22Rv1 (cell line): ENCODE measurements at regions not wholly inside any gene's neighbourhood (a gene's known extent, or its start where the extent isn't known, plus 50 kb on each side); places are given as distances from the start of the nearest gene placed in this dataset.

Experiments used
- ZFX ChIP-seq: fragments of 450-650 bp; IDR thresholded peaks from 2 replicates; pipeline ENCODE4 v1.6.1; 2017; ENCODE audit warnings: antibody characterized with exemption, borderline replicate concordance
- TF ChIP-seq, protein P1 (sequence below): fragments of 450-650 bp; IDR thresholded peaks from 2 replicates; pipeline ENCODE4 v1.5.1; 2017; ENCODE audit warnings: mild to moderate bottlenecking

DNA sequence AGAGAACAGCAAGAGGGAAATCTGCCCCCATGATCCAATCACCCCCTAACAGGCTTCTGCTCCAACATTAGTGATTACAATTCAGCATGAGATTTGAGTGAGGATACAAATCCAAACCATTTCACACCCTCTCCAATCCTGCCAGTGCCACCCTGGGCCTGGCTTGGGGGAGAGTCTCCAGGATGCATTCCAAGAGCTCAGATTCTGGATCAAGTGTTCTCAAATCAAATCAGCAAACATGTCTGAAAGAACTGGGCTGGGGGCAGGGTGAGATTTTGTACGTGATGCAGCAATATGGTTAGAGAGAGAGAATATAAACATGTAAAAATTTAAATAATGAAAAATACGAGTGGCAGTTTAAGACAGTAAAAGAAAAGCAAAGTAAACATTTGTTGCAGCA, 2100.9 kb upstream of the CELF4 start:
- TF ChIP-seq, protein P1, sequence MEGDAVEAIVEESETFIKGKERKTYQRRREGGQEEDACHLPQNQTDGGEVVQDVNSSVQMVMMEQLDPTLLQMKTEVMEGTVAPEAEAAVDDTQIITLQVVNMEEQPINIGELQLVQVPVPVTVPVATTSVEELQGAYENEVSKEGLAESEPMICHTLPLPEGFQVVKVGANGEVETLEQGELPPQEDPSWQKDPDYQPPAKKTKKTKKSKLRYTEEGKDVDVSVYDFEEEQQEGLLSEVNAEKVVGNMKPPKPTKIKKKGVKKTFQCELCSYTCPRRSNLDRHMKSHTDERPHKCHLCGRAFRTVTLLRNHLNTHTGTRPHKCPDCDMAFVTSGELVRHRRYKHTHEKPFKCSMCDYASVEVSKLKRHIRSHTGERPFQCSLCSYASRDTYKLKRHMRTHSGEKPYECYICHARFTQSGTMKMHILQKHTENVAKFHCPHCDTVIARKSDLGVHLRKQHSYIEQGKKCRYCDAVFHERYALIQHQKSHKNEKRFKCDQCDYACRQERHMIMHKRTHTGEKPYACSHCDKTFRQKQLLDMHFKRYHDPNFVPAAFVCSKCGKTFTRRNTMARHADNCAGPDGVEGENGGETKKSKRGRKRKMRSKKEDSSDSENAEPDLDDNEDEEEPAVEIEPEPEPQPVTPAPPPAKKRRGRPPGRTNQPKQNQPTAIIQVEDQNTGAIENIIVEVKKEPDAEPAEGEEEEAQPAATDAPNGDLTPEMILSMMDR = no peak
- TF ChIP-seq ZFX = no peak
